Stimulated activated CD8-positive, alpha-beta memory T cell treated with anti-CD3 and anti-CD28 coated beads, Interleukin-12 subunit alpha, Interleukin-12 subunit beta, amount 100 ng/mL, for 24 hours (primary cell): ENCODE measurements at regions not wholly inside any gene's neighbourhood (a gene's known extent, or its start where the extent isn't known, plus 50 kb on each side); places are given as distances from the start of the nearest gene placed in this dataset.
"Not testable (repeated sequence)": the region's sequence is repeated elsewhere in the genome, so short reads cannot be mapped to it uniquely, and the experiment has no call there.

Experiments used
- DNase-seq: peaks from one replicate; pipeline ENCODE4 v3.0.0-alpha.2; 2020; ENCODE audit errors: extremely low read depth

DNA sequence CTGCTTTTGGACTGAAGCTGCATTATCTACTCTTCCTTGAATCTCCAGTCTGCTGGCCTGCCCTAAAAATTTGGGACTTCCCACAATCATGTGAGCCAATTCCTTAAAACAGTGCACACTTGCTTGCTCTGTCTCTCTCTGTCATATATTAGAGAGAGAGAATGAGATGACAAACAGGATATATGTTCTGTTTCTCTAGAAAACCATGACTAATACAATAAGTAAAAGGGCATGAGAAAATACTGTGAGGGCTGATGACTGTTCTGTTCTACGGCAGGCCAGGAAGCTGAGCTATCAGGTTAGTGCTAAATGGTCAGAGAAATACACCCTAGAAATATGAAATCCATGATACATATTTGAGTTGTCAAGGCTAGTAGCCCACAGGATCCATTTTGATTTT, 1896.8 kb upstream of the CELF4 start:
- no peak for DNase-seq

DNA sequence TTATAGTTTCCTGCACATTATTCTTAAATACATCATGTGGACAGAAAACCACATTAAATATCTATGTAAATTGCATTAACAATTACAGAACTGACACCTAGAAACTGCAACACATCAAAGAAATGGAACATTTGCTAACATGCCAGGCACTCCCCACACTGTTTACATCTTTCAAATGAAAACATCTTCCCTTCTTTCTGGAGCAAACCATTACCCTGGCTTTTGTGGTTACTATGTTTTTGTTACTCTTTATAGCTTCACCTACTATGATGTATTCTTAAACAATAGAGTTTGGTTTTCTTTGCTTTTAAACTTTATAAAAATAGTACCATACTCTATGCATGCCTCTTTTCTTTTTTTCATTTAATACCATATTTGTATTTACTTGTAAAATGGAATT, 1894.5 kb upstream of the CELF4 start:
- no peak for DNase-seq

DNA sequence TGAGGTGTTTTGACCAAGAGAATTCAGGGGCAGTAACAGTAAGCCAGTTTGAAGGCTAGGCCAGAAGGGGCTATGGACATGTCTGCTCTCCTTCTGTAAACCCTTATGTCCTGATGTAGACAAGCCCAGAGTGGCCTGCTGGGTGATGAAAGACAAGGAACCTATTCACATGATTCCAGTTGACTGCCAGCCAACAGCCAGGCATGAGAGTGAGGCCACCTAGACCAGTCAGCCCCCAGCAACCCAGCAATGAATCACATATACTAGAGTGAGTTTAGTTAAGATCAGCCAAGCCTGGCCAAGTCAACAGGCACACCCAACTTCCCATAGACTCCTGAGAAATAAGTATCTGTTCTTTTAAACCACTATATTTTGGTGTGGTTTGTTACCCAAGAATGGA, 1889.7 kb upstream of the CELF4 start:
- no peak for DNase-seq

DNA sequence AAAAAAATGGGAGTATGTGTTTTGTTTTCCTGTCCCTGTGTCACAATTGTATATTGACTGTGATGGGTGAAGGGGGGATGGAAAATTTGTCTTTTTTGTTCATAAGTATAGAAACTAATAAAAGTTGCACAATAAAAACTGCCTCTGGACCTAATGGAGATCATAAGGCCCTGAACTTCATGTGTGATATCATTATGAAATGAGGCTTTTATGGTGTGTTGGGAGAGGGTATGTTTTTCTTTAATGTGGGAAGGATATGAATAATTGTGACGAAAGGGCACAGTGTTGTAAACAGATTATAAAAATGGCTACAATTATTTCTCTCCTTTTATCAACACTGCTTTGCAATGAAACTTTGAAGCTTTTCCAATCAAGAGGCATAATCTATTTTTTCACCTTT, 1889.3 kb upstream of the CELF4 start:
- DNase-seq = no peak

DNA sequence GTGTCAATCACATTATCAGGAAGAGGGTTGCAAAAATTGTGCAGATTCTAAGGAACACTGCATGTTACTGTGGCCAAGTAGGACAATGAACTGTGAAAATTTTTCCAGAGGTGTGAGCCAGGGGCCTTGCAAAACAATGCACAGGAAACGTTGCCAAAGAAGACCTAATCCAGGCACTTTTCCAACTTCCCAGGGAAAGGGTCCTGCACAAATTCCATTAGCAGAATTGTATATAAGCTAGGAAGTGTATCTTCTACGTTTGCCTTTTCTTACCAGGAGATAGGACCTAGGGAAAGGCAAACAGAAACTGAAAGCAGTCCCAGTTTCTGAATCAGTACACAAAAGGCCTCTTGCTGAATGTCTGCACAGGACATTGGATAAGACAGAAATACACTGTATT, 1888.3 kb upstream of the CELF4 start:
- no peak for DNase-seq

DNA sequence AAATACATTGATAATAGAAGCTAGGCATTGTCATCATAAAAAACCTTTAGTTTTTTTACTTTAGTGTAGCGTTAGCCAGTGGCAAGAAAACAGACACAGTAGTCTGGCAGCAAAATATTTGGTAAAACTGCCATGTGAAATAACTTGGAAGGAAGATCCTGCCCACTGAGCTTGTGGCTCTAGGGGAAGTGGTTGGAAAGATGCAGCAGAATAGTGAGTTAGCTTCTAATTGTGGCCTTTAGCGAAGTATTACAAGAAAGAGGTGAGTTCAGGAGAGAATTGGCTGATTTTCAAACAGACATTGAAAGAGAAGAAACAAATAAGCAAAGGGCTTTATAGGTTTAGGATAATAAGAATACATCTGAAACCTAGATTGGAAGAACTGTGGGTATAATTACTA, 1887.8 kb upstream of the CELF4 start:
- no peak for DNase-seq

DNA sequence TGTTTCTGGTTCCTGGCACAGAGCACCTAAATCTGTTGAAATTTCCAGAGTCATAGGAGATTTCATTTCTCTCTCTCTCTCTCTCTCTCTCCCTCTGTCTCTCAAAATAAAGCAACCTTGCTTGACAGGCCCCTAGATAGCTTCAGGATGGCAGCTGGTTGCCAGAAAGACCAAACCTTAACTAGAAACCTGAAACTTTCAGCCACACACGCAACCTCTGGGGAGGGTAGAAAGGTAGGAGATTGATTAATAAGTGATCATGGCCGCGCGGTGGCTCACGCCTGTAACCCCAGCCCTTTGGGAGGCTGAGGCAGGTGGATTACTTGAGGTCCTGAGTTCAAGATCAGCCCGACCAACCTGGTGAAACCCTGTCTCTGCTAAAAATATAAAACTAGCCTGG, 1885.4 kb upstream of the CELF4 start:
- no peak for DNase-seq

DNA sequence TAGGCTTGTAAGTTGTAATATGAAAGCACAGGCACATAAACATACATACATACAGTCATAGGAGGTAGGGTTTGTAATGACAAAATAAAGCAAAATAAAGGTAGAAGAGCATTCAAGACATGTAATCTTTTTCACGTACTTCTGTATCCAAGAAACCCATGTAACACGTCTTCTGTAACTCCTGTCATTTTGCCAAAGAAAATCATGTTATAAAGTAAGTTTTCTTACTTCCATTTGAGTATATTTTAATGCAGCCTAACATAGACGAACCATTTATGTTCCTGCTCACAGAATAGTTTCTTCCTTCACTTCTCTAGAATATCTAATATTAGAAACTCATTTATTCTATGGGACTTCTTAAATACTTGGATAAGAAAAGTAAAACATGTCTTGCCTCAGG, 1884.0 kb upstream of the CELF4 start:
- DNase-seq = no peak

DNA sequence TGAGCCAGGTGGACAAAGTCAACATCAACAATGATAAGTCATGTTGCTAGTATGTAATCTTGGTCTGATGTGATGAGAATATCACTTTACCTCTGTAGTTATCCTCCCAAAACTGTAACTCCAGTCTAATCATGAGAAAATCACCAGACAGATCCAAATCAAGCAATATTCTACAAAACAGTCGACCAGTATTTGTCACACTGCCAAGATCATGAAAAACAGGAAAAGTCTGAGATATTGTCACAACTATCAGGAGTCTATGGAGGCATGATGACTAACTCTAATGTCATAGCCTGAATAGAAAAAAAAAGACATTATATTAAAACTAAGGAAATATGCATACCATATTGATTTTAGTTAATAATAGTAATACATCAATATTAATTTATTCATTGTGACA, 1883.3 kb upstream of the CELF4 start:
- DNase-seq = no peak

DNA sequence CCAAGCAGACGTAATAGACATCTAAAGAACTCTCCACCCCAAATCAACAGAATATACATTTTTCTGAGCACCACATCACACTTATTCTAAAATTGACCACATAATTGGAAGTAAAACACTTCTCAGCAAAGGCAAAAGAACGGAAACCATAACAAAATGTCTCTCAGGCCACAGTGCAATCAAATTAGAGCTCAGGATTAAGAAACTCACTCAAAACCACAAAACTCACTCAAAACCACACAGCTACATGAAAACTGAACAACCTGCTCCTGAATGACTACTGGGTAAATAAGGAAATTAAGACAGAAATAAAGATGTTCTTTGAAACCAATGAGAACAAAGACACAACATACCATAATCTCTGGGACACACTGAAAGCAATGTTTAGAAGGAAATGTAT, 1879.4 kb upstream of the CELF4 start:
- not testable (repeated sequence) for DNase-seq

DNA sequence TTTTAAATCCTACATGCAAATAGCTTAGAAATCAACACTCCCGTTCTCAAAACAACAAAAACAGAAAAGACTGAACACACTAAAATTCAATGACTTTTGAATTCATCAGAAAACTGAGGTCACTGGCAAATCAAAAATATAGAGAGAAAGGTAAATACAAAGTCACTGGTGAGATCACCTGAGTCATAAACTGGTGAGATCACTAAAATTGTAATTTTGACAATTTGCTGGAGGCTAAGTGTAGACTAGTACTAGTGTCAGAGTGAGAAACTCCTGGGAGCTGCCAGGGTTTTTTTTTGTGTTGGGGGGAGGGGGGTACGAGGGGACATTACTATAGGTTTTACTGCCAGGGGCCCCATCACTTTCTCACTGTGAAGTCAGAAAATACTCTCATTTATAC, 1876.0 kb upstream of the CELF4 start:
- no peak for DNase-seq

DNA sequence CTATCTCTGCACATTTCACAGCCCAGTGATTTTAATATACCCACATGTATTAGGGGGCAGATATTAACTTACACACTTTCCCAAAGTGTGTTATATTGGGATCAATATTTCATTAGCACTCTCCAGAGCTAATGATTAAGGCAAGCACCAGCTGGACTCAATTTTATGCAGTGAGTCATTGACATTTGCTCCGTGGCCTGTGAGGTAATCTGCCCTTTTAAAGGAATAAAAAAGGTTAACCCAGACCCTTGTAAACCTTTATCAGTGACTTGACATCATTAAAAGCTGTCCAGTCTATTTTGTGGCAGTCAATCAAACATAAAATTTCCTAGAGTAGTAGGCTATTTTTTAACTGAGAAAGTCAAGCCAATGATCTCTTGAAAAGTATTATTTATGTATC, 1870.4 kb upstream of the CELF4 start:
- no peak for DNase-seq

DNA sequence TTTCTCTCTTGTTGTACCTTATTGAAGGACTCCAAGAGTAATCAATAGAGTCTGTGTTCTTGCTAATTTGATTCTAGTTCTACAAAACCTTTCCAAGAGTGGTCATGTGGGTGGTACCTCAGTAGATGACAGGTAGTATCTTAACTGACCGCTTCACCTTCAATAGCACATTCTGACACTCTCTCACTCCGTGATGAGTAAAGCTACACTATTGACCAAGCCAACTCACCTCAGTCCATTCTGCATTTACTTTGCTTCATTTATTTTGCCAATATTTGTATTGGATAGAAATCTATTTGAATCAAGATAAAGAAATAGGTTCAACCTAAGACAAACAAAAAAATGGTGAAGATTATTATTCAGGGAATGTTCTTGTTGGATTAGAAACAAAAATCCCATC, 1869.6 kb upstream of the CELF4 start:
- no peak for DNase-seq

DNA sequence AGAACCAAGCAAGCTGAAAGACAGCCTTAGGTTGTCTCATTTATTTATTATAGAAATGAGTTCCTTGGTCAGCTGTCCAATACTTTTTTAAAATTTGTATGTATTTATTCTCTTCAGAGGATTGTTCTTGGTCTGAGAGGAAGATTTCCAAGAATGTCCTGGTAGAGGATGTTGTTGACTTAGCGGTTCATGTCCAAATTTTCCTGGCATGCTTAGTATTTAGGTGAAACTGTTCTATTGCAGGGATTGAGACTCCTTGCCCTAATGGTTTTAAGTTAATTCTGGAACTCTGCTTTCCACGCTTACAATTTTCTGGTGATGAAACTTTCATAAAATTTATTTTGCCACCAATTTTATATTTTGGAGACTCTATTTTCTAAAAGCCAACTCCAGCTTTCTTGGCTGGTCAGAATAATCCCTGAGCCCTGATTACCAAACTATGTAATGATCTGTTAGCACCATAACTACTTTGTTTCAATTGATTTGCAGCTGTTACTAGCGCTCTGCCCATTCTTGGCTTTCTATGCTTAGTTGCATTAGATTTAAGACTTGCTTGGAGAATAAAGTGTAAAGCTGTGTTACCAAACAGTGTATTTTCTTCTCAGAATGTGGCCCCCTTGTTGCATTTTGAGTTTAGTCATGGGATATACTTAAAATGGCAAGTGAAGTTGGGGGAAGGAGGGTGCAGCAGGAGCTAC, 1868.8 kb upstream of the CELF4 start:
- DNase-seq = no peak

DNA sequence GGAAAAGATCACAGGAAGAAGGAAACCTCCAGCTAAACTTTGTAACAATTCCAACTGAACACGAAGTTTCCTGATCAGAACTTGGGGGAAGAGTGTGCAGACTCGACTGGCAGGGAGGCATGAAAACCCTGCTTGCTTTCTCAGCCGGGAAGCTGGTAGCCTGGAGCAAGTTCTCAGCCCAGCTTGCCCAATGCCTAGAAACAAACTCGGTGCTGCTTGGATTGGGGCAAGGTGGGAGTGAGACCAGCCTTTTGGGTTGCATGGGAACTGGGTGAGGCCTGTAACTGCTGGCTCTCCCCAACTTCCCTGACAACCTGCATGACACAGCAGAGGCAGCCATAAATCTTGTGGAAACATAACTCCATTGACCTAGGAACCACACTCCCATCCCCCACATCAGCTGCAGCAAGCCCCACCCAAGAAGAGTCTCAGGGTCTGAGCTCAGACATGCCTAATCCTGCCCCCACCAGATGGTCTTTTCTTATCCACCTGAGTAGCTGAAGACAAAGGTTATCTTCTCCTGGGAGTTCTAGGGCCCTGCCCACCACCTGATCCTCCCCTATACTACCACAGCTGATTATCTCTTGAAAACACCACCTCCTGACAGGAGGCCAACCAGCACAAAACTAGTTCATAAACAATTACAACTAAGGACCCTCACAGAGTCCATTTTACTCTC, 1859.7 kb upstream of the CELF4 start:
- DNase-seq = no peak

DNA sequence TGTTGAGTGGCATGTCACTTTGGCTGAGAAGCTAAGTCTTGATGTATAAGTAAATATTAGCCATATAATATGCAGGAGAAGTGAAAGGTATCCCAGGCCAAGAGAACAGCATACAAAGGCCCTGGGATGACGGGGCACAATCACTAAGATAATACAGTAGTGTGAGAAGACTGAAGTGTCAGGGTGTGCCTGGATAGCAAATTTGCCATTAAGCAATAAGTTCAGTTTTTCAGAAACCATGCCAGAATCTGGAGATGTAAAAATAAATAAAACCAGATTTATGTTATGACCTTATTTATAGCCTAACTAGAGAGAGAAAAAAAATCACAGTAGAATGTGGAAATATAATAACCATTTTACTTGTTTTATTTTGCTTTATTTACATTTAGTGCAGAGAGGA, 1858.7 kb upstream of the CELF4 start:
- DNase-seq = no peak

DNA sequence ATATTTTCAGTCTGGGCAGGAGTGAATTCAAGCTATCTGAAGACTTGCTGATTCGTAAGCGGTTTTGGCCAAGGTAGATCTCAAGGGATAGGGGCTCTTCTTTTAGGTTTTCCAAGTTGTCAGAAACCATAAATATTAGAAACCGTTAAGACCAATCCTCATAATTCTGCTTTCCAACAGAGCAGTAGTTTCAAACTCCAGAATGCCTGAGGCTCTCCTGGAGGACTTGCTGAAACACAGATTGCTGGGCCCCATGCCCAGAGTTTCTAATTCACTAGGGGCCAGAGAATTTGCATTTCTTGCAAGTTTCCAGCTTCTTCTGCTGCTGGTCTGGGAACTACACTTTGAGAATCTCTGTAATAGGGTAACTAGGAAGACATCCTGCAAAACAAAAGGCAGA, 1855.7 kb upstream of the CELF4 start:
- DNase-seq = no peak

DNA sequence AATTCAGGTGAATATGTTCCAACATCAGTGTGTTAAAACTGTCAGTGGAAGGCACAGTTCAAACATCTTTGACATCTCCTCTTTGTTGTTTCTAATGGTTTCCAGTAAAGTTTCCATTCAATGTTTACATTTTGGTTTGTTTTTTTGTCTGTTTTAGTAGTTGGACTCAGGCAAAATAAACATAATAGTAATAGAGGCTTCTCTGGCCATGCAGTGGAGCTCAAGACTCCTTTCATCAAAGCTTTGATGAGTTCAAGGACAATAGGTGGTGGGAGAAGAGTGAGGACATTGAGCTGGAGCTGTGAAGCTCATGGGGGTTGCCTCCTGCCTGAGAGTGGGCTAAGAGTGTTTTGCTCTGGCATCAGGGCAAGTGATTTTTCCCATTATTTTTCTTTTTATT, 1853.7 kb upstream of the CELF4 start:
- no peak for DNase-seq

DNA sequence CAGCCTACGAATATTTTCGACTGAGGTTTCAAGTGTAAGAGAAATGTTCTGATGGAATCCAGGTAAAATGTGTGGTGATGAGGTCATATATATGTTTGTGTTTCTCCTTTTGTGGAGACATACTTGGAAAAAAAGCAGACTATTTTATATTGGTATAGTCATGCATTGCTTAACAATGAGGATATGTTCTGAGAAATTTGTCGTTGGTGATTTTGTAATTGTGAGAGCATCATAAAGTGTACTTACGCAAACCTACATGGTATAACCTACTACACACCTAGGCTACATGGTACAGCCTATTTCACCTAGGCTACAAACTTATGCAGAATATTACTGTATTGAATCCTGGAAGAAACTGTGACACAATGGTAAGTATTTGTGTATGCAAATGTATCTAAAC, 1849.9 kb upstream of the CELF4 start:
- no peak for DNase-seq

DNA sequence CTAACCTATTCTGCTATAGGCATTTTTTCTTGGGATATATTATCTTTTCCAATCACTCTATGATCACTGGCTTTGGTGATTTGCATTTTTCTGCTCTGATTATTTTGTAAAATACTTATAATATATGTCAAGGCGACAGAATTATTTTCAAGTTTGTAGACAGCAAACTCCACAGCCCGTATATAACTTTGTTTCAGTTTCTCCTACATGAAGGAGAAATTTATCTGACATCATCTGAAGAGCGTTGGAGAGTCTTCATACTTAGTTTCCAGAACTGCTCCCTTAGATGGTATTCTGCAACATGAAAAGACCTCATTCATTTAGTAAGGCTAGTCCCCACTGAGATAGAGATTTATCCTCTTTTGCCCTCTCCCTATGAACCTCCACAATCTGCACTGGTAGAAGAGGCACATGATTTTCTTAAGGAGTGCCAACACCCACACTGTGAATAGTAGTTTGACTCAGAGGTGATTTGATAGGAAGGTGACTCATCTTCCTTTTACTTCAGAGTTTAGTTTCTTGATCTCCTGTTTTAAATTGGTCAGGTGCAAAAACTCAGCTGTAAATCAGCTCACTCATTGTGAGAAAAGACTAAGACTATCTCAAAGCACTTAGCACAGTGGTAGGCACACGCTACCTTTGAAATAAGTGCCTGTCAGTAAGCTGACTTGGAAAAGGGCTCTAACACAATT, 1848.6 kb upstream of the CELF4 start:
- no peak for DNase-seq

DNA sequence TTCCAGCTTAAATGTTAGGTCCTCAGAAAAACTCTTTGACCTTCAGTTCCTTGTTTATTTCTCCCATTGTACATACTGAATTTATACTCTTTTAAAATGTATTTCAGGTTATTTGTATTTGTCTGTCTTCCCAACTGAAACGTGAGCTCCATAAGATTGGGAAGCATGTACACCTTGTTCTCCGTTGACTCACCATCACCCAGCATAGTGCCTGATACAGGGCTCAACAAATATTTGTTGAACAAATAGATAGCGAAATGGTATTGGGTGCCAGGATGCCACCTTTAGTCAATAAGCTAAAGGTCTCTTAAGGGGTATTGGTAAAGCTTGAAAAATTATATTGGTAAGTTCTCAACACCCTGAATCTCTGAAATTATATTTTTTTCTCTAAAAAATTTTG, 1841.3 kb upstream of the CELF4 start:
- DNase-seq = no peak

DNA sequence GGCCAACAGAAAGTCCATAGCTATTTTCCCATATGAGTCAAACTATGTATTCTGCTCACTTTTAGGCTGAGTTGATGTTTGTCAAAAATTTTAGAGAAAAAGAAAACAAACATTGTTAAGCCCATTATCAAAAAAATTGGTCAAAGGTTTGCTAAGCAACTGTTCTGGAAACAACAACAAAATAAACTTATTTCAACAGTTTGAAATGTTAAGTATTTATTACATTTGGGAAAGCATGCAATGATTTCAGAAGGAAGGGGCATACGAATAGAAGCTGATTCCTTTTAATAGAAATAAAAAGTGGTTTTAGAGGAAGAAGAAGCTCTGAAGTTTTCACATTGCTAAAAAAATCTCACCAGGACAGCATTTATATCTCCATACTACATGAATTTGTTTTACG, 1837.5 kb upstream of the CELF4 start:
- no peak for DNase-seq

DNA sequence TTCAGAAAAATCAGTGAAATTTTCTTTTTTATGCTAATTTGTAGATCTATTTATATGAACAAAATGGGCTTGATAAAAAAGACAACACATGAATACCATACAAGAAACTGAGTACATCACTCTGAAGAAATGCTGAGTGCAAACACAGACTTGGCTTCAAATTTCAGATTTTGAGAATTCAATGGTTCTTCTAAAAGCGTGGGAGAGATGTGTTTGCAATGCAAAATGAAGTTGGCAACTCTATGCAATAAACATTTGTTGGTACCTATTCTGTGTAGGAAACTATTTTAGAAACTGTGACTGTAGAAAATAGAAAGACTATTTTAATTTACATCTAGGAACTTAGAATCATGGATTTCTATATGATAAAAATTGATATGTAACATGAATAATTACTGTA, 1834.1 kb upstream of the CELF4 start:
- DNase-seq = no peak
